Choroid plexus epithelial cell (primary cell): ENCODE measurements at regions not wholly inside any gene's neighbourhood (a gene's known extent, or its start where the extent isn't known, plus 50 kb on each side); places are given as distances from the start of the nearest gene placed in this dataset.

Experiments
- DNase-seq: peaks from one replicate; pipeline ENCODE4 v3.0.0-alpha.2; 2010; ENCODE audit warnings: low read depth
- H3K4me3 ChIP-seq: 2 replicates; pipeline ENCODE4 v1.5.1; 2011; ENCODE audit warnings: low read depth, mild to moderate bottlenecking, control low read depth, low read length, moderate library complexity
- TF ChIP-seq, protein P1 (sequence below): conservative IDR thresholded peaks from 2 replicates; pipeline ENCODE4 v1.5.1; 2011; ENCODE audit warnings: low read depth, mild to moderate bottlenecking, control low read depth, inconsistent platforms, low read length, moderate library complexity

DNA sequence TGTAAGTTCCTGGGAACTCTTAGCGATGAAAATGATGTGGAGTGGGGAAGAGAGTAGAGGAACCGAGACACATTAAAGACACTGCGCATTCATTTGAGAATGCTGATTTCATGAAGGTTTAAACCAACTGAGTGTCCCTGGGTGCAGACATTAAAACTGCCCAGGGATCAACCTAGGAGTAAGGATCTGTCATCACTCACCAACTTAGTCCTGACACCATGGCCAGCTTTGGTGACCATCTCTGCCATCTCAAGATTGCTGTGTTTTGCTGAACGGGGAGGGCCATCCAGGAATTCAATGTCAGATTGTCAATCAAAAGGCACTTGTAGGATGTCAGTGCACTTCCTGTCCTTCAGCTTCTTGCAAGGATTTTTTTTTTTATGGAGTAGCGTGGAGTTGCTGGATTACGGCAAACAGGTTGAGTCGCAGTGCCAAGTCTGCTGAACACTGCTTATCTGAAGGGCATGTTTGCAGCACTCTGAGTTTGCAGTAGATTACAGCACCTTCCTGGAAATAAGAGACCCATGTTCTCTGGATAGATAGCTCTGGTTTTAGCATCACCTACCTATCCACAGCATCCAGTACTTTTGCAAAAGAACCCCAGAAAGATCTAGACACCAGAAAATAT is 258.1 kb upstream of the IRX3 start:
- DNase-seq: no peak
- no peak overlapping the region for H3K4me3 ChIP-seq
- TF ChIP-seq, protein P1, sequence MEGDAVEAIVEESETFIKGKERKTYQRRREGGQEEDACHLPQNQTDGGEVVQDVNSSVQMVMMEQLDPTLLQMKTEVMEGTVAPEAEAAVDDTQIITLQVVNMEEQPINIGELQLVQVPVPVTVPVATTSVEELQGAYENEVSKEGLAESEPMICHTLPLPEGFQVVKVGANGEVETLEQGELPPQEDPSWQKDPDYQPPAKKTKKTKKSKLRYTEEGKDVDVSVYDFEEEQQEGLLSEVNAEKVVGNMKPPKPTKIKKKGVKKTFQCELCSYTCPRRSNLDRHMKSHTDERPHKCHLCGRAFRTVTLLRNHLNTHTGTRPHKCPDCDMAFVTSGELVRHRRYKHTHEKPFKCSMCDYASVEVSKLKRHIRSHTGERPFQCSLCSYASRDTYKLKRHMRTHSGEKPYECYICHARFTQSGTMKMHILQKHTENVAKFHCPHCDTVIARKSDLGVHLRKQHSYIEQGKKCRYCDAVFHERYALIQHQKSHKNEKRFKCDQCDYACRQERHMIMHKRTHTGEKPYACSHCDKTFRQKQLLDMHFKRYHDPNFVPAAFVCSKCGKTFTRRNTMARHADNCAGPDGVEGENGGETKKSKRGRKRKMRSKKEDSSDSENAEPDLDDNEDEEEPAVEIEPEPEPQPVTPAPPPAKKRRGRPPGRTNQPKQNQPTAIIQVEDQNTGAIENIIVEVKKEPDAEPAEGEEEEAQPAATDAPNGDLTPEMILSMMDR: no peak

DNA sequence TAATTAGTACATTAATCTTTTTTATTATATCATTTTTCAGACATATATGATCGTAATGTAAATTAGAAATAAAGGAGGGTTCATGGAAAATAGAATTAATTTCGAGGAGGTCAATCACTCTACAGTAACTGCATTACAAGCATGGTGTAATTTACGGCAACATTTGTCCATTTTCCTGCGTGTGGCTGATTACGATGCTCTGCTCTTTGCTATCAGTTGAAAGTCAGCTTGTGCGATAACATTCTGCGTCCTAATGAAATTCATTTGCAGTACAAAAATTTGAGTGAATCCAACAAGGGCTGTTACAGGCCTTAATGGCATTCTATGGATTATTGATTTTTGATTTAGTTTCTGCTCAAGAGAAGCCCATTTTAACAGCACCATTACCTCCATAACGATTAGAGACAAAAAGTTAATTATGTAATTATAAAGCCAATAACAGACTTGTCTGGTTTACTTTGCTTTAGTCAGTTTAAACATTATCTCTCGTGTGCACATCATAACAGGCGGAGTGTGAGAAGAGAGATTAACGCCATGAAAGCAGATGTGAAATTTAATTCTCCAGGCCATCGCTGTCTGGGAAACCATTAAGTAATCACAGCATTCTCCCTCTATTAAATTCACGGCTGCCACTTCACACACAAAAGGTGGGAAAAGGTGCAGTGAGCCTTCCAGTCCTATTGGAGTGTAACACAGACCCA is 256.4 kb upstream of the IRX3 start:
- H3K4me3 ChIP-seq: no peak overlapping the region
- TF ChIP-seq, protein P1: no peak
- no peak for DNase-seq

DNA sequence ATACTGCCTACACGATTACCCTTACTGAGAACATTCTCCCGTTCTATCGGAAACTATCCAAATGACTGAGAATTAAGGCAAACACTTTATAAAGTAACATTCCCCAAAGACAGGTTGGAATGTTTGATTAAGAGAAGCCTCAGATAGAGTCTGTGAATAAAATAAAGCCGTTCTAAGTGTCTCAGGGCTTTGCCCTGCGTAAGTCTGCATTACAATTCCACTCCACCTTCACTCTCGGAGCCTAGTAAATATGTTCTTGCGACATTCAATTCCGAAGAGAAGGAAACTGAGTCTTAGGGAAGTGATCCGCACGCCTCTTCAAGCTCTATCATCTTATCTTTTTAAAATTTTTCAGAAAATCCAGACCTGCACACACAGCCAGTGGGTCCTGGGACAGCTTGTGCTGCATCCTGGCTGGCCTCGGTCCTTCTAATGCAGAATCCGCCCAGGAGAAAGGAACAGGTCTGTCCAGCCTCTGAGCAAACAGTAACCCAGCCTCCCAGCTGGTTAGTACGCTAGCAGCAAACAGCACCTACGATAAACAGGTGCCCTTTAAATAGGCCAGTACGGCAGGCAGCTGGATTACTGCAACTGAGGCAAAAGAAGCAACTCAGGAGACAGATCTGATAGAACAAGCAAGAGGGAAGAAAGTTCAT is 254.1 kb upstream of the IRX3 start:
- no peak for DNase-seq
- TF ChIP-seq, protein P1: no peak

DNA sequence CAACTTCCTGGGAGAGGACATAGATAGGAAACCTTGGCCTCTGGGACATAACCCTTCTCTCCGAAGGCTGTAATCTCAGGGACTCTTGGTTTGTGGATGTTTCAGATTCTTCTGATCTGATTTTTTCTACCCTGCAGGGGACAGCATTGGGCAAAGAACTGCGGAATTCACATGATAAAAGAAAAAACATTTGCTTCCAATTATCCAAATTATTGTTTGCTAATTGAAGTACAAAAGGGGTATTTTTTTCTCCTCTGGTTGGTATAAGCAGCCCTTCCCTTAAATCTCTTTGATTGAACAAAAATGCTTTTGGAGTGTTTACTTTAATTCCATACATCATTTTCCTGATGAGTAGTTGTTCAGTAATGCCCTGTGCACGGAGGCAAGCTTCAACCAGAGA is 251.7 kb upstream of the IRX3 start:
- no peak overlapping the region for H3K4me3 ChIP-seq
- TF ChIP-seq, protein P1: peak; percentile 43
- DNase-seq: peak; percentile 7

More for the DNA sequence above, 254.1 kb upstream of the IRX3 start:
- H3K4me3 ChIP-seq: no peak overlapping the region

DNA sequence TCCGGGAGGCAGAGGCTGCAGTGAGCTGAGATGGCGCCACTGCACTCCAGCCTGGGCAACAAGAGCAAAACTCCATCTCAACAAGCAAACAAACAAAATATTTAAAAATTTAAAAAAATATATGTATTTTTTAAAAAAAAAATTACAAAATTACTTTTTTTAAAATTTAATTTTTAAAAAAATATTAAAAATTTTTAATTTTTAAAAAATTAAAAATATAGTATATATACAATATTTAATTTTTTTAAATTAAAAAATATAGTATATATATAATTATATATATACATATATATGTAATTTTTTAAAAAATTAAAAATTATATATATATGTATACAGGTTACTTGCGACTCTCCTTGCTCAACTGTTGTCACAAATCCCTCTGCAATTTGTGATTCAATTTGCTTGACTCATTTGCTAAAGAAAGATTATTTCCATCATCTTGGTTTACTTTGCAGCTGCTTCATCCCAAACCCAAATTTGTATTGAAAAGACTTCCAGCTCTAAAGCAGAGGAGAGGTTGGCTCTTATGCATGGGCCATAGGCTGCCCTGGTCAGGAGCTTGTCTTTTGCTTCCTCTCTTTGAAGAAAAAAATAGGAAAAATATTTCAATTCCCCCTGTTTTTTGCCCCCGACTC is 247.4 kb upstream of the IRX3 start:
- TF ChIP-seq, protein P1: no peak
- H3K4me3 ChIP-seq: no peak overlapping the region
- no peak for DNase-seq

DNA sequence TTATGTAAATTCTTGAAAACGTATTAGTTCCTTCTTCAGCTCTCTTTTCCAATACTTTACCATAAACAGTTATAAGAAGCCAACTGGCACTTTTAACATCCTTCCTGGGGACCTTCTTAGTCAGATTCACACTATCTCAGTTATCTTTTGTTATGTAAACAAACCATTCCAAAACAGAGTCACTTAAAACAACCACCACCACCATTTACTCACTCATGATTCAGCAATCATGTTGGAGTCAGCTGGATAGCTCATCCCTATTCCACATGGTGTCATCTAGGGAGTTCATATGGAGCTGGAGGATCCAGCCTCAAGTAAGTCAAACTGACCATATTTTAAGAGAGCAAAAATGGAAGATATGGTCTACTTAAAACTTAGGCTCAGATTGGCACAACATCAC is 240.3 kb upstream of the IRX3 start:
- no peak for DNase-seq
- TF ChIP-seq, protein P1: no peak
- H3K4me3 ChIP-seq: no peak overlapping the region
